ENCODE measurements at regions not wholly inside any gene's neighbourhood (a gene's known extent, or its start where the extent isn't known, plus 50 kb on each side); places are given as distances from the start of the nearest gene placed in this dataset.
A peak's percentile ranks its signal among the peaks of the same experiment; 100 is the strongest.

DNA sequence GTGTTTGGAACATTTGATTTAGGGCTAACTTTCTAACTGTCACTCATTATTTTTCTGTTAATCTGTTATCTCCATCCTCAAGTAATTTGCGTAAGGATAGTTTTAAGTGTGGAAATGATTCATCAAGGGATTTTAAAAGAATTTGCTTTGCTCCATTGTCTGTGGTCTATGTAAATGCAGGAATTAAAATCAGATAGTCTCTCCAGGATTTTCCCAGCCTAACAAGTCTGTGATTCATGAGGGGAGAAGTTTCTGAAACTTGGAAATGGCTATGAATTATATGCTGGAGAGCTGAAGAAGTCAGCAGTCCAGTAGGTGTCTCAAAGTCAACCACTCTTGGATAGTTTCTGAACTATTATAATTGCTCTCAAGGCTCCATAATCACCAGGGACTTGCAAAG lies 264.5 kb downstream of the MRPL39 start:
- FAIRE-seq (no peak), DNase-seq (ENCODE audit: insufficient read length, low spot score) (no peak)

DNA sequence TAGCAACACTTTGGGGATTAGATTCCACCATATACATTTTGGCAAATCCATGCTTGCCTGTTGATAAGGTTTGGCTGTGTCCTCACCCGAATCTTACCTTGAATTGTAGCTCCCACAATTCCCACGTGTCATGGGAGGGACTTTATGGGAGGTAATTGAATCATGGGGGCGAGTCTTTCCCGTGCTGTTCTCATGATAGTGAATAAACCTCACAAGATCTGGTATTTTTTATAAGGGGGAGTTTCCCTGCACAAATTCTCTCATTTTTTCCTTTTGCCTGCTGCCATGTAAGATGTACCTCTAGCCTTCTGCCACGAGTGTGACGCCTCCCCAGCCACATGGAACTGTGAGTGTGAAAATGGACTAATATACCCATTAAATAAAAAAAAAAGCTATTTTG lies 265.3 kb downstream of the MRPL39 start:
- DNase-seq (ENCODE audit: insufficient read length, low spot score) (no peak), FAIRE-seq (no peak)

DNA sequence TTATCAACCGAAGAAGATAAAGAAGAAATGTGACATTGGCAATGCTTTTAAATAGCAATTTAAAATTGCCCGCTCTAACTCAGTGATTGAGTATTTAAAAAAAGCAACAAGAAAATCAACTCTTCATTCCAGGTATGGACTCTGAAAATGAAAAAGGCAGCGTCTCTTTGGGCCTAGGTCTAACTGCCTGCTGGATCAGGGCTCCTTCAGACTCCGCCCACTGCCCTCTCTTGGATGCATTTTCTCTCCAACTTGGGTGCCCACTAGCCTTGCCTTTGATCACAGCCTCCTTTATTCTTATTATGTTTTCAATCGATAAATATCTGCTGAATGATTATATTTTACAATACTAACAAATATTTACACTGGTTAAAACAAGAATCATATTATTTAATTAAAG lies 268.9 kb downstream of the MRPL39 start:
- FAIRE-seq (no peak), DNase-seq (ENCODE audit: insufficient read length, low spot score) (no peak)

DNA sequence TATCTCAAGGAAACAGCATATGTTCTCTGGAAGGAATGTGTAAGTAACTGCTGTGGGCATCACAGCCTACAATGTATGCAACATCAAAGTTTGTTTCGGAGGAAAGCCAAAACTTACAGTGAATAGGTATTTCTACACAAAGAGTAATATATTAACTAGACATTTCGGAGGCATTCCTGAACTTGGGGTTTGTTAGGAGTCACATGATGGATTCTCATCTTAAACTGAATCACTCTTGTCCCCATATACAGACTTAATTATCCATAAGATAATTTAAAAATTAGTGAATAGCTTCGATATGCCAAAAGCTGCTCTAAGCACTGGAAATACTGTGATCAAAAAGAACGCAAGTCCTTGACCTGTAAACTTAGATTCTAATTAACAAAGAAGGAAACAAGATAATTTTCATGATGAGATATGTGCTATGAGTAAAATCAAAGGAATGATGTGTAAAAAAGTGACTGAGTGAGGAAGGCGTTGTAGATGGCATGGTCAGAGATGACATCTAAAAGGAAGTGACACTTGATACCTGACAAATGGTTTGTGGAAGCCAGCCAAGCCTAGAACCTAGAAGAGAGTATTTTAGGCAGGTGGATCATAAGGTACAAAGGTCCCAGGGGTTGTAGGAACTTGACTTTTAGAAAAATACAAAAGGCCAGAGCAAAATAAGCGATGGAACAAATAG lies 273.1 kb downstream of the MRPL39 start:
- FAIRE-seq: no peak

DNA sequence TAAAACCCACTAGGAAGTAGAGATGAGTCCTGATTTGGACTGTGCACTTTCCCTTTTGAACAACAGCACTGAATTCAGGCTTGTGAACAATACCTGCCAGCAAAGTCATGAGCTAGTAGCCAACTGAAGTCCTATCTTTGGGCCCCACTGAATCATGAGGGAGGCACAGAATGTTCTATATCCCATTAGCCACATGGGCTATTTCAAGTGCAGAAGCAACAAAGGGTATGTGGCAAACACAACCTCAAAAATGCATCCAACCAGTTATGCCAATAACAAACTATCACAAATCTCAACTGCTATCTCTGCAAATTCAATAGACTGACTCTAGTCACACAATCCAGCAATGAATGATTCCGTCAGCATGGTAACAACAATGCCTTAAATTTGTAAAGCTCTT lies 276.0 kb downstream of the MRPL39 start:
- DNase-seq (ENCODE audit: insufficient read length, low spot score) (no peak), FAIRE-seq (no peak)

More for the DNA sequence above, 273.1 kb downstream of the MRPL39 start:
- no peak for DNase-seq (ENCODE audit: insufficient read length, low spot score)

DNA sequence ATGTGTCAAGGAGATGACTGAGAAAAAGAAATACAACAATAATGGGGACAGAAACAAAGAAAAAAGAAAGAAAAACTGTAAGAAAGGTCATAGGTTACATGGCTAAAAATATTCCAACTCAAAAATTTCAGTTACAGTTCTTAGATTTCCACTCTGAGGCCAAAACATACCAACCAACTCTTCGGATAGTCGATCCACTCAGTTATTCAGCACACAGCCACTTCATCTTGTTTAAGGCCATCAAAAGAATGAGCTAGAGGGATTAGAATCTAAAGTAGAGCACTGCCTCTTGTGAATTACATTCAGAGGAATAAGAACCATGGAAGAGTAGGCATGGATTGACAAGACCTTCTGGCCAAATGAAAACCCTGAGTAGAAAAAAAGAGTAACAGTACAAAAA lies 277.0 kb downstream of the MRPL39 start:
- DNase-seq (ENCODE audit: insufficient read length, low spot score) (no peak), FAIRE-seq (no peak)

DNA sequence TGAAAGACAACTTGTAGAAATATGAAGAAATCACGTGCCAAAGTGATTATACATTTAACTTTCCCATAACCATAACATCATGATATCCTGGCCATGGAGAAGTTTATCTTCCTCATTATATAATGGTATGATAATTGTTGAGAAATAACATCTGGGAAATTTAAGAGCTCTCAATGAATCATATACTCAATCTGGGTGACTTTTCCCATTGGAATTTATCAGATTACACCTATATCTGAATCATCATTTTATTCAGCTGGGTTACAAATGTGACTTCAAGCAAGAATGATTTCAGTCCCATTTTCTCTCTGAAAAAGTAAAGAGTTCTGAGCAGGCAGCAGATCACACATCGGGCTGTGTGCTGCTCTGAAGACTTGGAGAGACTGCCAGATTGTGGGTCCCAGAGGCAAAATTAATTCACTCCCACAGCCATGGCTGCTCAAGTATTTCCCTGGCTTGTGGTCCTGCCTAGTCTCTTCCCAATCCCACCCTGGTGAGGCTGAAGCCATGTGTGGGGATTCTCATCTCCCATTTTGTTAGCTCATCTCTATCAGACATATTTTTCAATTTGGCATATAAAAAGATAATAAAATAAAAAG lies 278.0 kb downstream of the MRPL39 start:
- FAIRE-seq: no peak

DNA sequence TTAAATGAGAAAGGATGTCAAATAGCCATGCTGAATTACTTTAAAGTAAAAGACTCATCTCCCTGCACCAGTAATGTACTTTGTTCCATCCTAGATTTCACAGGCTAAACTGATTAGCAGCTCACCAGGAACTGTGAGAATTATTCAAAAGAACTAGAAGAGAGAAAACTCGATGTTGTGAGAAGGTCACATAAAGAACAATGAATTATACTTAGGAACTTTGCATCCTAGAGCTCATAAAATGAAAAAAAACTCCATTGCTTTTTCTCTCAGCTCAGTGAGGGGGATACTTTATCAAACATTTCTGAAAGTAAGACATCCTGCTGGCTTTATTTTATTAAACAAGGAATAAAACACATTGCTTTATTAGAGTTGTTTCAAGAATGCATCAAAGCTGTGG lies 278.5 kb downstream of the MRPL39 start:
- FAIRE-seq (no peak), DNase-seq (ENCODE audit: insufficient read length, low spot score) (no peak)

More for the DNA sequence above, 278.0 kb downstream of the MRPL39 start:
- DNase-seq (ENCODE audit: insufficient read length, low spot score): no peak

DNA sequence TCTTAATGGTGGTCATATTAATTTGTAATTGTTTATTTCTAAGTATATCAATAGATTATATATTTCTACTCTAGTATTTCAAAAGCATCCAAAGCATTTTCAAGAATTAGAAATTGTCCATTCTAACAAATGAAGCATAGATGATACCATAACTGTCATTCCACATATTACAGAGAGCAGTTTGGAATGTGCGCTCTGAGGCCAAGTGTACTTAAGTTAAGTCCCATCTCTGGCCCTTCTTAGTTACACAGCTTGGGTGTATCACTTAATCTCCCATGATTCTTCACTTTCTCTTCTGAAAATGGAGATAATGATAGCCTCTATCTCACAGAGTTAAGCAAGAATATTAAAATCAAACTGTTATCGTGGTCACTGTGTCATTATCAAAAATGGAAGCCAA lies 281.1 kb downstream of the MRPL39 start:
- FAIRE-seq (no peak), DNase-seq (ENCODE audit: insufficient read length, low spot score) (no peak)

DNA sequence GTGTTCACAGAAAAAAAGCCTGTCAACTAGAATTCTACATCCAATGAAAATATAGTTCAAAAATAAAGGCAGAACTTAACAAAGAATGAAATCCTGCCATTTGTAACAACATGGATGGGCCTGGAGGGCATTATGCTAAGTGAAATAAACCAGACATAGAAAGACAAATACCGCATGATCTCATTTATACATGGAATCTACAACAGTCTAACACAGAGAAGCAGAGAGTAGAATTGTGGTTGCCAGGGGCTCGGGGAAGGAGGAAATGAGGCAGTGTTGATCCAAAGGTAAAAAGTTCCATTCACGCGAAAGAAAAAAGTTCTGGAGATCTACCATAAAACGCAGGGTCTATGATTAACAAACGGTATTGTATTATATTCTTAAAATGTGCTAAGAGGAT lies 282.6 kb downstream of the MRPL39 start:
- DNase-seq (ENCODE audit: insufficient read length, low spot score): no peak
- FAIRE-seq: no peak

DNA sequence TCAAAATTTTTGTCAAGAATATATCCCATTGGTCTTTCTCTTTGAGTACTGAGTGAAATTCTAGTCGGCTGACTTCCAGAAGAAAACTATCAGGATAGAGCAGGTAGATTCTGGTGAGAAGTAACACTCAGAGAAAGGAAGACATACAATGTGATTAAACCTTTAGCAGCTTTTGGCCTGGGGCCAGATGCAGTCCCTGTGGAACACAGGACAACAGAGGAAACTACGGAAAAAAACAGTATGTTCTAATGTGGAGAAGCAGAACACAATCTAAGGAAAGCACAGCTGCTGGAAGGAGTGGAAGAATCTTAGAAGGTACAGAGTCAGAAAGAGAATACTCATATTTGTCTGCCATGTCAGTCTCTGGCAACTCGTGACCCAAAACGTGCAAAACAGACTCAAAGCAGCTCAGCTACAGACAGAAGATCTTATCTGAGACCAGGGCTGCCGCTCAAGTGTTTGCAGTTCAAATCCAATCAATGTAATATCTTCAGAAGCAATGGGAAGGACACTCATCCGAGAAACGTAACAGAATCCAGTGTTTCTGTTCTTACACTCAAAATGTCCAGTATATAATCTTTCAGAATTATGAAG lies 283.8 kb downstream of the MRPL39 start:
- FAIRE-seq: no peak

DNA sequence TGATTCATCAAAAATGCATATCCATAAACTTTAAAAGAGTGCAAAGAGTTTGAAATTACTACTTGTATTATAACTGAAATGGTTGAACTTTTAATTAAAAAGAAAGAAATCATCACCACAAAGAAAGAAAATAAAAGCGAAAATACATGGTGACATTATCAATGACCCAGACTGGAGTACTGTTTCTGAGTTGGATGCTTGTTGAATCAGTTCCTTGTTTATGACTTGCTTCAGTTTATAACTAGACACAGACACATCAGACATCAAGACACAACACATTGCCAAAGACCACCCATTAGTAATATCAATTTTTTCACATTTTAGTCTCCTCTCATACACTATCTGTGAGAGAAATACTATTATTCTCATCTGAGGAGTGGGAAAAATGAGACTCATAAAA lies 293.0 kb downstream of the MRPL39 start:
- no peak for DNase-seq (ENCODE audit: insufficient read length, low spot score)
- FAIRE-seq: no peak

More for the DNA sequence above, 283.8 kb downstream of the MRPL39 start:
- no peak for DNase-seq (ENCODE audit: insufficient read length, low spot score)

DNA sequence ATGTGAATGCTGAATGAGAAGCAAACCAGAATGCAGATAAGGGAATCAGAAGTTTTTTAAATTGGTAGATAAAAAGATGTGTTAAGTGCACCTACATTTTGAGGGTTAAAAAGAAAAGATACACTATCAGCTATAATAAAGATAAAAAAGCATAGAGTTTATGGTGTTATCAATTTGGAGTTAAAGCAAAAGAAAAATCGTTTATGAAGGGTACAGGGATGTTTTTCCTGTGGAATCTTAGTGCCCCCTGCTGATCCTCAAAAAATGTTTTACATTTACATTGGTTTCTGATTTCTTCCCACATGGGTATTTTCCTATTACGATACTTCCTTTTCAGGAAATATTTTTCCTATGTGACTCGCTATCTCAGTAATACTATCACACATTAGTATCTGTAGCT lies 293.5 kb downstream of the MRPL39 start:
- DNase-seq (ENCODE audit: insufficient read length, low spot score): no peak
- no peak for FAIRE-seq

DNA sequence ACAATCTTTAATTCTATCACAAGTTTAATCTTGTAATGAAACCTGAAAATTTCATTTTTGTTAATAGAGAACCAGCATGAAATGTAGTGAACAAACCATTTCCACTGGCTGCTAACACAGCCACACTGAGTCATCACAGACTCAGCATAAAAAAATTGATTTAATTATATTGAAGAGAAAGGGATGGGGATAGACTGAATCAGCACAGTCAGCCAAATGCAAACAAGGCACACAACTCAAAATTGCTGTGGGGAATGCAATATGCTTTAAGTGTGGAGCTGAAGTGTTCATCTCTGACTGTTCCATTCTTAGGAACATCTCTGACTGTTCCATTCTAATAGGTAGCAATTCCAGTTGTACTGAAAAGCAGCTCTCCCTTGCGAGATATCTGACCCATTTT lies 299.8 kb downstream of the MRPL39 start:
- DNase-seq (ENCODE audit: insufficient read length, low spot score): no peak
- no peak for FAIRE-seq

DNA sequence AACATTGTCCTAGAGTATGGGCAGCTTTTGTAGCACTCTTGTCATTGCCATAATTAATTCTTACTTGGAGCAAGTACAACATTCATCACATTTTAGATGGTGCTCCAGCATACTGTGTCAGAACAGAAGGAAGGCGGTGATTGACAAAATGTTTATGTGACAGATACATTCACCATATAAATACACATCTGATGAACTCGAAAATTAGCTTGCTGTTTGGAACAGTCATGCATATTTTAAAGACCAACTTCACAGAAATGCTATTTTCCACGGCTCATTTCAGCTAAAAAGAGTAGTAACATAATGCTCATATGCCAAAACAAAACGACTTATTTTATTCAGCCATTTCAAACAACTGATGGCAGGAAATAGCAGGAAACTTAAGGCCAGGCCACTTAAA lies 302.7 kb downstream of the MRPL39 start:
- DNase-seq (ENCODE audit: insufficient read length, low spot score) (no peak), FAIRE-seq (no peak)

DNA sequence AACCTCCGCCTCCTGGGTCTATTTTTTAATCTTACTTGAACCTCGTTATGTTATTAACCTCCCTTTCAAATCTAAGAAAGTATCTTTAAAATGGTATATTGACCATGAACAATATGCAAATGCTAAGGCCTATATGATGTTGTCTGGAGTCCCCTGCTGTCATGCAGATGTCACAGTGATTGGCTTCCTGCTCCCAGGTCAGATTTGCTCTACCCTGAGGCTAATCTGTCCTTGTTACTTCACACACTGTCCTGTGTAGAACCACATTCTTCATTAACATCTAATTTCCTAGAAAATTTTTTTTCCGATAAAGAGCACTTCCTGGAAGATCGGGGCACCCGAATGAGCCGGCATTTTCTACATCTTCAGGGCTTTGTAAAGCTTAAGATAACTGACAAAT lies 306.6 kb downstream of the MRPL39 start:
- peak; percentile 73 for FAIRE-seq
- DNase-seq (ENCODE audit: insufficient read length, low spot score): no peak

DNA sequence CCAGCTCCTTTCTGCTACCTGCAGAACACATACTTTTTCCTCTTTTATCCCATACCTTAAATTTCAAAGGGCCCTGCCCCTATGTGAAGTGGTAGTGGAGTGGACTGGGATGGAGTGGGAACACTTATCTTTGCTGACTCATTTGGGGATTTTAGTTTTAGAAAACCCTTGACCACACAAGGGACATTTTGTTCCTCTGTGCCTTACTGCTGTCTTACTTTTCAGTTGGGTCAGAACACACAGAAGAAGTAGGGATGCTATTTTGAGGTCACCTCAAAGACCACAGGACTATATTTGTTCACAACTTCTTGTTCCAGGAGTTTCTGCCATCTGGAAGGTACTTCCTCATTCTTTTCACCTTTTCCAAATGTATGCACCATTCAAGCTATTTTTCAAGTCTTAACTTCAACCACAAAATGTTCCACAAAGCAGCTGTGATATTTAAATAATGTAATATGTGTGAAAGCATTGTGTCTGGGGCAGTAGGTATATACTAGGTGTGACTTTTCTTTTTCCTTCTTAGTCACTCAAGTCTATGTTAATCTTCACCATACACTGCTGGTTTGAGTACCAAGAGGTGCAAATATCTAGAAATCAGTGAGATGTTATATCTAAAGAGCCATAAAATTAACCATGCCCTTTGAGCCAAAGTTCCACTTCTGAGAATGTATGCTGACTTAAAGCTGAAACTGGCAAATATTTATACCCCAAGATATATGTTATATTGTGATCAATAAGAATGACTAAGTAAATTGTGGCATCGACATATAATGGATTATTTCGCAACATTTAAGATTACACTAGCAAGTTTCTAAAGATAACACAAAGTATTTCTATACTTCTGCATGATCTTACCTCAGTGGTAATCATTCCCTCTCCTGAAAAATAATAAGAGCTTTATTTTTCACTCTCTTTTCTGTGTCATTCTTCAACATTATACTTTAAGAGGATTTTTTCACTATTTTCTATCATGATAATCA lies 308.5 kb downstream of the MRPL39 start:
- peak; percentile 98 for FAIRE-seq
- peak; percentile 2 for DNase-seq (ENCODE audit: insufficient read length, low spot score)

DNA sequence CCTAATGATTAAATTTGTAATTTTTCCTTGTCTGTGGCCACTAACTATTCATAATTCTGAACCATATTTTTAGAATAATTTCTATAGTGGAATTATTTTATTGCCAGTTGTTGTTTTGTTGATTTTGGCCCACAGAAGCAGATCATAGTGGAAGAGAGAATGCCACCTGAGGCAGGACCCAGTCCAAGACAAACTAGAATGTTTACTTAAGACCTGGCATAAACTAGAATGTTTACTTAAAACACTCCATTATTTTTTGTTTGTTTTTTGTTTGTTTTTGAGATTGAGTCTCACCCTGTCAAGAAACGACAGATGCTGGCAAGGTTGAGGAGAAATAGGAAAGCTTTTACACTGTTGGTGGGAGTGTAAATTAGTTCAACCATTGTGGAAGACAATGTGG lies 310.2 kb downstream of the MRPL39 start:
- FAIRE-seq (peak; percentile 55), DNase-seq (ENCODE audit: insufficient read length, low spot score) (no peak)

DNA sequence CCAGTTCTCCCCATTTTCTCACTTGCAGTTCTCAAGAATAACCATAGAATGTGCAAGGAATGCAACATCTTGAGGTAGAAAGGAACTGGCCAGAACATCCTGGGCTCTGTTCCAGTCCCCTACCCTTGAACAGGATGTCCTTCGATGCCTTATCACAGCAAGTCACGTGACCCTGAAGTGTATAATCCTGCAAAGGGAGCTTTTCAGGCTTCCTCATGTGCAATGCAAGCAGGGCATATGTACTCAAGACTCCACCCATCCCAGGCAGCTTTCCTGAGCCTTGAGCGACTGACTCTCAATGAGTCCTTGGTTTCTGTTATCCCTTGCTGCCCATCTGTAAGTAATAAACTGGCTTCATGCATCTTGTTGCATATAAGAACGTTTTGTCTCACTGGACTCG lies 311.0 kb downstream of the MRPL39 start:
- DNase-seq (ENCODE audit: insufficient read length, low spot score) (no peak), FAIRE-seq (peak; percentile 67)

DNA sequence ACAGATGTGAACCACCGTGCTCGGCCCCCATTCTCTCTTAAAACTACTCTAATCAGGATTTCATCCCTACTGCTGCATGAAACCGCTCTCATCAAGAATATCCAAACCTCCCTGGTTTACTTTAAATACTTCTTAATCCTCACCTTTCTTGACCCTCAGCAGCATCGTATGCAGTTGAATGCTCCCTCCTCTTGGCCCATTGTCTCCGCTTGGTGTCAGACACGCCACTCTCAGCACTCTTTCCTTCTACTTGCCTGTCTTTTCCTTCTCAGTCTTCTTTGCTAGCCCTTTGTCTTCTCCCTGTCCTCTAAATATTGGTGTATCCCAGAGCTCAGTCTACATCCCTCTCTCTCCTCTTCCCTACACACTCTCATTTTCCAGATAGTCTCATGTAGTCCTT lies 314.9 kb downstream of the MRPL39 start:
- FAIRE-seq: no peak
- DNase-seq (ENCODE audit: insufficient read length, low spot score): no peak

DNA sequence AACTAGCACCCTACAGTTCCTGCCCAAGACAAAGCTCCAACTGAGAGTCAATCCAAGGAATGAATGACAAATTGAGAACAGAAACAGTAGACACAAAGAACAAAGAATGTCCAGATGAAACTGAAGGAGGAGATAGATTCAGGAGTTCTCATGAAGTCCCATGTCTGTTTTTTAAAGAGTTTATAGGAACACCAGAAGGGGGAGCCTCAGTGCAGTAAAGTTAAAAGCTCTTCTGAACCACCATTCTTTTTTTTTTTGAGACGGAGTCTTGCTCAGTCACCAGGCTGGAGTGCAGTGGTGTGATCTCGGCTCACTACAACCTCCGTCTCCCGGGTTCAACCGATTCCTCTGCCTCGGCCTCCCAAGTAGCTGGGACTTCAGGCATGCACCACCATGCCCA lies 323.6 kb downstream of the MRPL39 start:
- FAIRE-seq (peak; percentile 53), DNase-seq (ENCODE audit: insufficient read length, low spot score) (no peak)

Data from GM19239 (cell line).